Right renal cortex interstitium (tissue), 3 donors: ENCODE measurements at regions not wholly inside any gene's neighbourhood (a gene's known extent, or its start where the extent isn't known, plus 50 kb on each side); places are given as distances from the start of the nearest gene placed in this dataset.
"Not testable (repeated sequence)": the region's sequence is repeated elsewhere in the genome, so short reads cannot be mapped to it uniquely, and the experiment has no call there.

Source experiments
- DNase-seq, 3 donors: peaks; one replicate each; pipeline ENCODE4 v3.0.0-alpha.2; 2013; ENCODE audit warnings: low read depth in 3 of 3, low spot score in 2 of 3

- DNase-seq, result no peak
These were observed 100.0 kb upstream of the TRIM24 start for GRCh38 chr7:138359870-138360559.

- no peak for DNase-seq
These were observed 96.3 kb upstream of the TRIM24 start for GRCh38 chr7:138363721-138364120.

- not testable (repeated sequence) for DNase-seq
These were observed 93.9 kb upstream of the TRIM24 start for GRCh38 chr7:138366137-138366536.

- DNase-seq, result not testable (repeated sequence)
These were observed 93.4 kb upstream of the TRIM24 start for GRCh38 chr7:138366676-138367075.

GRCh38 chr7:138369797-138370196 lies 90.3 kb upstream of the TRIM24 start:
- no peak for DNase-seq

GRCh38 chr7:138370956-138371355 lies 89.1 kb upstream of the TRIM24 start:
- DNase-seq, result no peak

- DNase-seq, result no peak
These were observed 85.9 kb upstream of the TRIM24 start for GRCh38 chr7:138374119-138374693.

- no peak for DNase-seq
These were observed 82.8 kb upstream of the TRIM24 start for GRCh38 chr7:138377306-138377705.

GRCh38 chr7:138378741-138379559 lies 81.1 kb upstream of the TRIM24 start:
- DNase-seq, result no peak

- peak in 1 of 3 donors; percentile 16 for DNase-seq
These were observed 77.0 kb upstream of the TRIM24 start for GRCh38 chr7:138382862-138383565.

- DNase-seq, result no peak
These were observed 73.2 kb upstream of the TRIM24 start for GRCh38 chr7:138386821-138387220.

- DNase-seq, result no peak
These were observed 72.1 kb upstream of the TRIM24 start for GRCh38 chr7:138387755-138388475.

GRCh38 chr7:138388673-138389491 lies 71.2 kb upstream of the TRIM24 start:
- no peak for DNase-seq

GRCh38 chr7:138395763-138396162 lies 64.3 kb upstream of the TRIM24 start:
- DNase-seq, result no peak

- peak; percentile 67 to 71 (median 67) for DNase-seq
These were observed 63.6 kb upstream of the TRIM24 start for GRCh38 chr7:138396251-138397070.

- DNase-seq, result not testable (repeated sequence)
These were observed 63.0 kb upstream of the TRIM24 start for GRCh38 chr7:138397071-138397433.

- no peak for DNase-seq
These were observed 61.2 kb upstream of the TRIM24 start for GRCh38 chr7:138398857-138399256.

GRCh38 chr7:138400400-138400886 lies 59.6 kb upstream of the TRIM24 start:
- no peak for DNase-seq

GRCh38 chr7:138402749-138403148 lies 57.3 kb upstream of the TRIM24 start:
- no peak for DNase-seq
